Activated B cell treated with CpG ODN at 0.5 μM for 24 hours (primary cell): ENCODE measurements at regions not wholly inside any gene's neighbourhood (a gene's known extent, or its start where the extent isn't known, plus 50 kb on each side); places are given as distances from the start of the nearest gene placed in this dataset.

ENCODE experiments used
- ATAC-seq: fragments of 200-7000 bp; cut with Tn5 transposase; one replicate; pipeline ENCODE4 v1.10.0; 2021; ENCODE audit warnings: low read depth, mild to moderate bottlenecking, moderate library complexity
- CTCF ChIA-PET: fragments of 350-600 bp; sonication (Branson Sonifier 250); formaldehyde crosslinking; loops from one replicate; lab custom pipeline; 2021; ENCODE audit warnings: antibody characterized with exemption; lab: Charles Lee
- POLR2A ChIA-PET: fragments of 350-600 bp; sonication (Branson Sonifier 250); formaldehyde crosslinking; loops from one replicate; lab custom pipeline; 2021; ENCODE audit warnings: antibody characterized with exemption; lab: Charles Lee
- DNase-seq: peaks from one replicate; pipeline ENCODE4 v3.0.0; 2022
- H3K27ac Mint-ChIP-seq: one replicate; pipeline ENCODE4 v1.8.0; 2020; ENCODE audit warnings: mixed read lengths
- H3K27me3 Mint-ChIP-seq: one replicate; pipeline ENCODE4 v1.8.0; 2021; ENCODE audit warnings: mixed read lengths
- H3K36me3 Mint-ChIP-seq: one replicate; pipeline ENCODE4 v1.8.0; 2021; ENCODE audit warnings: low read depth, mixed read lengths
- H3K4me1 Mint-ChIP-seq: one replicate; pipeline ENCODE4 v1.8.0; 2021; ENCODE audit warnings: mixed read lengths
- H3K4me3 Mint-ChIP-seq: one replicate; pipeline ENCODE4 v1.8.0; 2020; ENCODE audit warnings: mild to moderate bottlenecking, mixed read lengths
- H3K9me3 Mint-ChIP-seq: one replicate; pipeline ENCODE4 v1.8.0; 2020; ENCODE audit warnings: mixed read lengths
- CTCF ChIP-seq: fragments of 200-600 bp; IDR thresholded peaks from one replicate; pipeline ENCODE4 v1.8.0; 2022; ENCODE audit warnings: antibody characterized with exemption, mild to moderate bottlenecking
- intact Hi-C: fragments of 100-400 bp; cut with micrococcal nuclease; formaldehyde crosslinking; loops from one replicate; pipeline ENCODE4 v1.15.1; 2024

- no peaks in the 10 kb centered on the region for H3K36me3 Mint-ChIP-seq
- H3K4me1 Mint-ChIP-seq, result no peaks in the 10 kb centered on the region
- no peak for ATAC-seq
- ChIA-PET CTCF (no interaction called here), POLR2A (no interaction called here)
- no peak overlapping the region for H3K4me3 Mint-ChIP-seq
- DNase-seq, result no peak
- H3K27me3 Mint-ChIP-seq, result no peaks in the 10 kb centered on the region
- H3K9me3 Mint-ChIP-seq, result peaks cover 5% of the 10 kb centered on the region
- TF ChIP-seq CTCF, result no peak
- H3K27ac Mint-ChIP-seq, result no peak overlapping the region
- intact Hi-C loops, result no loop called here
These were observed 286.7 kb upstream of the PTPRD start for GRCh38 chr9:10899509-10899908.

- no peaks in the 10 kb centered on the region for H3K36me3 Mint-ChIP-seq
- intact Hi-C loops, result no loop called here
- TF ChIP-seq CTCF, result no peak
- H3K27ac Mint-ChIP-seq, result no peak overlapping the region
- H3K9me3 Mint-ChIP-seq, result peaks cover 5% of the 10 kb centered on the region
- H3K4me1 Mint-ChIP-seq, result no peaks in the 10 kb centered on the region
- no peak overlapping the region for H3K4me3 Mint-ChIP-seq
- CTCF ChIA-PET, result no interaction called here
- no peaks in the 10 kb centered on the region for H3K27me3 Mint-ChIP-seq
- DNase-seq (no peak), ATAC-seq (no peak)
- POLR2A ChIA-PET, result no interaction called here
These were observed 291.2 kb upstream of the PTPRD start for GRCh38 chr9:10903969-10904368.

- Mint-ChIP-seq H3K27ac (no peak overlapping the region), H3K27me3 (no peaks in the 10 kb centered on the region), H3K36me3 (no peaks in the 10 kb centered on the region), H3K9me3 (peaks cover 10% of the 10 kb centered on the region), H3K4me3 (no peak overlapping the region), H3K4me1 (no peaks in the 10 kb centered on the region)
- DNase-seq (no peak), ATAC-seq (no peak)
- TF ChIP-seq CTCF, result no peak
- POLR2A ChIA-PET, result no interaction called here
- intact Hi-C loops, result no loop called here
- CTCF ChIA-PET, result no interaction called here
These were observed 298.0 kb upstream of the PTPRD start for GRCh38 chr9:10910779-10911178.

- ChIA-PET POLR2A (no interaction called here), CTCF (no interaction called here)
- DNase-seq (no peak), ATAC-seq (no peak)
- intact Hi-C loops, result no loop called here
- peaks cover 10% of the 10 kb centered on the region for H3K9me3 Mint-ChIP-seq
- H3K27ac Mint-ChIP-seq, result no peak overlapping the region
- H3K36me3 Mint-ChIP-seq, result no peaks in the 10 kb centered on the region
- no peaks in the 10 kb centered on the region for H3K4me1 Mint-ChIP-seq
- no peak for TF ChIP-seq CTCF
- no peaks in the 10 kb centered on the region for H3K27me3 Mint-ChIP-seq
- H3K4me3 Mint-ChIP-seq, result no peak overlapping the region
These were observed 298.6 kb upstream of the PTPRD start for GRCh38 chr9:10911373-10911772.

- ChIA-PET POLR2A (no interaction called here), CTCF (no interaction called here)
- peaks cover 11% of the 10 kb centered on the region for H3K9me3 Mint-ChIP-seq
- H3K36me3 Mint-ChIP-seq, result no peaks in the 10 kb centered on the region
- DNase-seq, result no peak
- H3K27me3 Mint-ChIP-seq, result no peaks in the 10 kb centered on the region
- no peak overlapping the region for H3K27ac Mint-ChIP-seq
- no peak for ATAC-seq
- no peak overlapping the region for H3K4me3 Mint-ChIP-seq
- no peaks in the 10 kb centered on the region for H3K4me1 Mint-ChIP-seq
- intact Hi-C loops, result no loop called here
- TF ChIP-seq CTCF, result no peak
These were observed 304.2 kb upstream of the PTPRD start for GRCh38 chr9:10917001-10917400.
